ENCODE measurements at regions not wholly inside any gene's neighbourhood (a gene's known extent, or its start where the extent isn't known, plus 50 kb on each side); places are given as distances from the start of the nearest gene placed in this dataset.

GRCh38 chr4:28254003-28254402 is 1393.4 kb downstream of the STIM2 start:
- H3K4me1 ChIP-seq (ENCODE audit: control insufficient read depth in 1 of 2, insufficient read depth in 2 of 2, low read depth in 1 of 2, low read length in 1 of 2) = peaks cover 0 to 8% of the 10 kb centered on the region in 2 experiments; a peak in 3 of 4 replicates
- H2AFZ ChIP-seq (ENCODE audit: low read depth) = no peak overlapping the region
- no peak overlapping the region for H3K4me2 ChIP-seq
- H4K20me1 ChIP-seq (ENCODE audit: insufficient read depth) = no peaks in the 10 kb centered on the region
- POLR2A ChIA-PET = no interaction called here
- H3K27ac ChIP-seq (ENCODE audit: low read depth in 2 of 2, low read length in 1 of 2) = no peak overlapping the region
- H3K27me3 ChIP-seq (ENCODE audit: insufficient read depth) = no peaks in the 10 kb centered on the region
- no peaks in the 10 kb centered on the region for H3K9me2 ChIP-seq
- H3F3A ChIP-seq (replicated peaks; ENCODE audit: insufficient read depth) = no peaks in the 10 kb centered on the region
- WGBS (ENCODE audit: low lambda C conversion rate) = 48% methylated on average over 3 of the region's 3 CpGs
- peaks cover 5% of the 10 kb centered on the region; the same call in 1 of the 2 replicates for H3K9me3 ChIP-seq
- no peak overlapping the region for H3K9ac ChIP-seq
- CTCF ChIA-PET = no interaction called here
- no peak for TF ChIP-seq YY1 (IDR thresholded peaks at IDR 0.05; ENCODE audit: low read depth)
- no peak for TF ChIP-seq MEF2A (IDR thresholded peaks at IDR 0.05; ENCODE audit: borderline replicate concordance, low read depth)
- TF ChIP-seq FOXJ3 (CRISPR knock-in tag; IDR thresholded peaks at IDR 0.05) = no peak
- TF ChIP-seq TCF12 (IDR thresholded peaks at IDR 0.05) = no peak
- no peak for TF ChIP-seq EZH2phosphoT487 (IDR thresholded peaks at IDR 0.05; ENCODE audit: borderline replicate concordance, low read depth)
- no peak for TF ChIP-seq IRF3 (IDR thresholded peaks at IDR 0.05; ENCODE audit: low read depth, low read length)
- TF ChIP-seq SMC3 (IDR thresholded peaks at IDR 0.05; ENCODE audit: low read depth, low read length) = no peak
- no peak for TF ChIP-seq POLR2AphosphoS5 (IDR thresholded peaks at IDR 0.05; ENCODE audit: low read depth, low read length)
- TF ChIP-seq CHD2 (IDR thresholded peaks at IDR 0.05; ENCODE audit: low read length, partially characterized antibody) = no peak
- TF ChIP-seq MAX (IDR thresholded peaks at IDR 0.05; ENCODE audit: low read depth) = no peak
- no peak for TF ChIP-seq ELF1 (IDR thresholded peaks at IDR 0.05)
- TF ChIP-seq, protein P1, sequence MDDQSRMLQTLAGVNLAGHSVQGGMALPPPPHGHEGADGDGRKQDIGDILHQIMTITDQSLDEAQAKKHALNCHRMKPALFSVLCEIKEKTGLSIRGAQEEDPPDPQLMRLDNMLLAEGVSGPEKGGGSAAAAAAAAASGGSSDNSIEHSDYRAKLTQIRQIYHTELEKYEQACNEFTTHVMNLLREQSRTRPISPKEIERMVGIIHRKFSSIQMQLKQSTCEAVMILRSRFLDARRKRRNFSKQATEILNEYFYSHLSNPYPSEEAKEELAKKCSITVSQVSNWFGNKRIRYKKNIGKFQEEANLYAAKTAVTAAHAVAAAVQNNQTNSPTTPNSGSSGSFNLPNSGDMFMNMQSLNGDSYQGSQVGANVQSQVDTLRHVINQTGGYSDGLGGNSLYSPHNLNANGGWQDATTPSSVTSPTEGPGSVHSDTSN (IDR thresholded peaks at IDR 0.05) = no peak
- TF ChIP-seq RAD21 (IDR thresholded peaks at IDR 0.05; ENCODE audit: low read length) = no peak
- no peak for TF ChIP-seq EP300 (IDR thresholded peaks at IDR 0.05; ENCODE audit: borderline replicate concordance in 1 of 2, low read depth in 1 of 2, low read length in 1 of 2)
- no peak for TF ChIP-seq REST (IDR thresholded peaks at IDR 0.05; ENCODE audit: low read depth, low read length)
- no peak for TF ChIP-seq RXRA (IDR thresholded peaks at IDR 0.05; ENCODE audit: borderline replicate concordance, low read depth)
- no peak for TF ChIP-seq SIN3A (IDR thresholded peaks at IDR 0.05; ENCODE audit: borderline replicate concordance, low read depth, low read length)
- no peak for TF ChIP-seq FOXM1 (IDR thresholded peaks at IDR 0.05; ENCODE audit: low read depth)
- no peak for TF ChIP-seq TEAD4 (IDR thresholded peaks at IDR 0.05; ENCODE audit: borderline replicate concordance, insufficient read depth)
- TF ChIP-seq JUND (IDR thresholded peaks at IDR 0.05) = no peak
- DNase-seq = no peak
- H3K4me3 ChIP-seq (ENCODE audit: low read depth in 2 of 2, low read length in 1 of 2) = no peak overlapping the region
- no peaks in the 10 kb centered on the region for H3K36me3 ChIP-seq (replicated peaks in 1 of 2; ENCODE audit: control insufficient read depth in 1 of 2, insufficient read depth in 2 of 2, low read length in 1 of 2)
- no peaks in the 10 kb centered on the region for H3K79me2 ChIP-seq (ENCODE audit: insufficient read depth)

Measured in SK-N-SH (cell line).